ENCODE measurements at regions not wholly inside any gene's neighbourhood (a gene's known extent, or its start where the extent isn't known, plus 50 kb on each side); places are given as distances from the start of the nearest gene placed in this dataset.

GRCh38 chr18:72411261-72411660, 132.9 kb downstream of the CBLN2 start:
- H3K27me3 Mint-ChIP-seq = no peaks in the 10 kb centered on the region
- no peak overlapping the region for H3K27ac Mint-ChIP-seq (ENCODE audit: low read depth)
- H3K4me3 Mint-ChIP-seq = no peak overlapping the region
- H3K4me1 Mint-ChIP-seq = no peaks in the 10 kb centered on the region
- no peak for ATAC-seq (replicated peaks; ENCODE audit: extremely low read depth, poor library complexity, severe bottlenecking)
- DNase-seq (ENCODE audit: low spot score in 2 of 2) = no peak
- no peaks in the 10 kb centered on the region for H3K36me3 Mint-ChIP-seq (ENCODE audit: insufficient read depth)
- H3K9me3 Mint-ChIP-seq = no peaks in the 10 kb centered on the region

- DNase-seq (ENCODE audit: low spot score in 2 of 2) = no peak
- no peak overlapping the region for H3K4me3 Mint-ChIP-seq
- no peaks in the 10 kb centered on the region for H3K36me3 Mint-ChIP-seq (ENCODE audit: insufficient read depth)
Observed at GRCh38 chr18:72410399-72410798, 133.7 kb downstream of the CBLN2 start.

GRCh38 chr18:72409903-72410302, 134.2 kb downstream of the CBLN2 start:
- ATAC-seq (replicated peaks; ENCODE audit: extremely low read depth, poor library complexity, severe bottlenecking) (no peak), DNase-seq (ENCODE audit: low spot score in 2 of 2) (no peak)
- Mint-ChIP-seq H3K27ac (ENCODE audit: low read depth) (no peak overlapping the region), H3K27me3 (no peaks in the 10 kb centered on the region), H3K36me3 (ENCODE audit: insufficient read depth) (no peaks in the 10 kb centered on the region), H3K4me3 (no peak overlapping the region), H3K4me1 (no peaks in the 10 kb centered on the region), H3K9me3 (no peaks in the 10 kb centered on the region)

More at GRCh38 chr18:72410399-72410798, 133.7 kb downstream of the CBLN2 start:
- Mint-ChIP-seq H3K27ac (ENCODE audit: low read depth) (no peak overlapping the region), H3K9me3 (no peaks in the 10 kb centered on the region), H3K4me1 (no peaks in the 10 kb centered on the region), H3K27me3 (no peaks in the 10 kb centered on the region)
- no peak for ATAC-seq (replicated peaks; ENCODE audit: extremely low read depth, poor library complexity, severe bottlenecking)

GRCh38 chr18:72407048-72407447, 137.1 kb downstream of the CBLN2 start:
- Mint-ChIP-seq H3K27me3 (no peaks in the 10 kb centered on the region), H3K9me3 (peaks cover 9% of the 10 kb centered on the region), H3K27ac (ENCODE audit: low read depth) (no peak overlapping the region), H3K4me1 (no peaks in the 10 kb centered on the region), H3K36me3 (ENCODE audit: insufficient read depth) (no peaks in the 10 kb centered on the region), H3K4me3 (no peak overlapping the region)
- DNase-seq (ENCODE audit: low spot score in 2 of 2) (no peak), ATAC-seq (replicated peaks; ENCODE audit: extremely low read depth, poor library complexity, severe bottlenecking) (no peak)

GRCh38 chr18:72391951-72392350, 152.2 kb downstream of the CBLN2 start:
- Mint-ChIP-seq H3K27me3 (no peaks in the 10 kb centered on the region), H3K36me3 (ENCODE audit: insufficient read depth) (no peaks in the 10 kb centered on the region), H3K4me3 (no peak overlapping the region), H3K9me3 (peaks cover 12% of the 10 kb centered on the region), H3K27ac (ENCODE audit: low read depth) (no peak overlapping the region), H3K4me1 (no peaks in the 10 kb centered on the region)
- DNase-seq (ENCODE audit: low spot score in 2 of 2) (no peak), ATAC-seq (replicated peaks; ENCODE audit: extremely low read depth, poor library complexity, severe bottlenecking) (no peak)

GRCh38 chr18:72391427-72391826, 152.7 kb downstream of the CBLN2 start:
- no peaks in the 10 kb centered on the region for H3K4me1 Mint-ChIP-seq
- no peaks in the 10 kb centered on the region for H3K36me3 Mint-ChIP-seq (ENCODE audit: insufficient read depth)
- peaks cover 12% of the 10 kb centered on the region for H3K9me3 Mint-ChIP-seq
- DNase-seq (ENCODE audit: low spot score in 2 of 2) (no peak), ATAC-seq (replicated peaks; ENCODE audit: extremely low read depth, poor library complexity, severe bottlenecking) (no peak)
- no peaks in the 10 kb centered on the region for H3K27me3 Mint-ChIP-seq
- H3K4me3 Mint-ChIP-seq = no peak overlapping the region
- no peak overlapping the region for H3K27ac Mint-ChIP-seq (ENCODE audit: low read depth)

GRCh38 chr18:72378016-72378415, 166.1 kb downstream of the CBLN2 start:
- DNase-seq (ENCODE audit: low spot score in 2 of 2) (no peak), ATAC-seq (replicated peaks; ENCODE audit: extremely low read depth, poor library complexity, severe bottlenecking) (no peak)
- H3K36me3 Mint-ChIP-seq (ENCODE audit: insufficient read depth) = no peaks in the 10 kb centered on the region
- peaks cover 19% of the 10 kb centered on the region for H3K9me3 Mint-ChIP-seq
- no peak overlapping the region for H3K4me3 Mint-ChIP-seq
- H3K4me1 Mint-ChIP-seq = no peaks in the 10 kb centered on the region
- no peak overlapping the region for H3K27ac Mint-ChIP-seq (ENCODE audit: low read depth)
- H3K27me3 Mint-ChIP-seq = no peaks in the 10 kb centered on the region

- Mint-ChIP-seq H3K4me1 (no peaks in the 10 kb centered on the region), H3K36me3 (ENCODE audit: insufficient read depth) (no peaks in the 10 kb centered on the region), H3K9me3 (peaks cover 19% of the 10 kb centered on the region), H3K27me3 (no peaks in the 10 kb centered on the region), H3K4me3 (no peak overlapping the region), H3K27ac (ENCODE audit: low read depth) (no peak overlapping the region)
- ATAC-seq (replicated peaks; ENCODE audit: extremely low read depth, poor library complexity, severe bottlenecking) (no peak), DNase-seq (ENCODE audit: low spot score in 2 of 2) (no peak)
Observed at GRCh38 chr18:72376256-72376655, 167.9 kb downstream of the CBLN2 start.

GRCh38 chr18:72375618-72376017, 168.5 kb downstream of the CBLN2 start:
- Mint-ChIP-seq H3K27ac (ENCODE audit: low read depth) (no peak overlapping the region), H3K27me3 (no peaks in the 10 kb centered on the region), H3K4me1 (no peaks in the 10 kb centered on the region), H3K36me3 (ENCODE audit: insufficient read depth) (no peaks in the 10 kb centered on the region), H3K9me3 (peaks cover 19% of the 10 kb centered on the region), H3K4me3 (no peak overlapping the region)
- no peak for DNase-seq (ENCODE audit: low spot score in 2 of 2)
- ATAC-seq (replicated peaks; ENCODE audit: extremely low read depth, poor library complexity, severe bottlenecking) = no peak

- peaks cover 28% of the 10 kb centered on the region for H3K9me3 Mint-ChIP-seq
- H3K27me3 Mint-ChIP-seq = no peaks in the 10 kb centered on the region
- H3K4me1 Mint-ChIP-seq = no peaks in the 10 kb centered on the region
- H3K27ac Mint-ChIP-seq (ENCODE audit: low read depth) = no peak overlapping the region
- H3K36me3 Mint-ChIP-seq (ENCODE audit: insufficient read depth) = no peaks in the 10 kb centered on the region
- DNase-seq (ENCODE audit: low spot score in 2 of 2) = no peak
- no peak for ATAC-seq (replicated peaks; ENCODE audit: extremely low read depth, poor library complexity, severe bottlenecking)
- no peak overlapping the region for H3K4me3 Mint-ChIP-seq
Observed at GRCh38 chr18:72372076-72372475, 172.1 kb downstream of the CBLN2 start.

- no peaks in the 10 kb centered on the region for H3K27me3 Mint-ChIP-seq
- DNase-seq (ENCODE audit: low spot score in 2 of 2) (no peak), ATAC-seq (replicated peaks; ENCODE audit: extremely low read depth, poor library complexity, severe bottlenecking) (no peak)
- no peaks in the 10 kb centered on the region for H3K36me3 Mint-ChIP-seq (ENCODE audit: insufficient read depth)
- no peaks in the 10 kb centered on the region for H3K4me1 Mint-ChIP-seq
- H3K4me3 Mint-ChIP-seq = no peak overlapping the region
- H3K27ac Mint-ChIP-seq (ENCODE audit: low read depth) = no peak overlapping the region
- H3K9me3 Mint-ChIP-seq = peaks cover 35% of the 10 kb centered on the region
Observed at GRCh38 chr18:72368308-72368707, 175.8 kb downstream of the CBLN2 start.

- Mint-ChIP-seq H3K4me3 (no peak overlapping the region), H3K4me1 (no peaks in the 10 kb centered on the region), H3K36me3 (ENCODE audit: insufficient read depth) (no peaks in the 10 kb centered on the region), H3K27me3 (no peaks in the 10 kb centered on the region), H3K27ac (ENCODE audit: low read depth) (no peak overlapping the region), H3K9me3 (peaks cover 33% of the 10 kb centered on the region)
- no peak for ATAC-seq (replicated peaks; ENCODE audit: extremely low read depth, poor library complexity, severe bottlenecking)
- no peak for DNase-seq (ENCODE audit: low spot score in 2 of 2)
Observed at GRCh38 chr18:72360634-72361033, 183.5 kb downstream of the CBLN2 start.

GRCh38 chr18:72342933-72343332, 201.2 kb downstream of the CBLN2 start:
- no peaks in the 10 kb centered on the region for H3K36me3 Mint-ChIP-seq (ENCODE audit: insufficient read depth)
- no peak overlapping the region for H3K27ac Mint-ChIP-seq (ENCODE audit: low read depth)
- no peaks in the 10 kb centered on the region for H3K4me1 Mint-ChIP-seq
- no peaks in the 10 kb centered on the region for H3K27me3 Mint-ChIP-seq
- no peak overlapping the region for H3K4me3 Mint-ChIP-seq
- ATAC-seq (replicated peaks; ENCODE audit: extremely low read depth, poor library complexity, severe bottlenecking) (no peak), DNase-seq (ENCODE audit: low spot score in 2 of 2) (no peak)
- peaks cover 15% of the 10 kb centered on the region for H3K9me3 Mint-ChIP-seq

GRCh38 chr18:72339976-72340375, 204.2 kb downstream of the CBLN2 start:
- no peak for ATAC-seq (replicated peaks; ENCODE audit: extremely low read depth, poor library complexity, severe bottlenecking)
- H3K9me3 Mint-ChIP-seq = peaks cover 17% of the 10 kb centered on the region
- no peak overlapping the region for H3K4me3 Mint-ChIP-seq
- H3K4me1 Mint-ChIP-seq = no peaks in the 10 kb centered on the region
- no peak overlapping the region for H3K27ac Mint-ChIP-seq (ENCODE audit: low read depth)
- H3K27me3 Mint-ChIP-seq = no peaks in the 10 kb centered on the region
- DNase-seq (ENCODE audit: low spot score in 2 of 2) = no peak
- H3K36me3 Mint-ChIP-seq (ENCODE audit: insufficient read depth) = no peaks in the 10 kb centered on the region
